SK-N-SH treated with all-trans-retinoic acid at 6 μM for 48 hours (cell line): ENCODE measurements at regions not wholly inside any gene's neighbourhood (a gene's known extent, or its start where the extent isn't known, plus 50 kb on each side); places are given as distances from the start of the nearest gene placed in this dataset.

ENCODE experiments used
- ATAC-seq: fragments of 200-7000 bp; cut with Tn5 transposase; 3 replicates; pipeline ENCODE4 v1.9.1; 2020; ENCODE audit warnings: mild to moderate bottlenecking, moderate library complexity
- ARNTL ChIP-seq: fragments of 450-650 bp; formaldehyde crosslinking; IDR thresholded peaks from 2 replicates; pipeline ENCODE4 v1.5.0; 2020; ENCODE audit warnings: low read depth, mild to moderate bottlenecking, moderate library complexity, borderline replicate concordance
- BACH2 ChIP-seq: fragments of 250-450 bp; sonication (Bioruptor Pico); IDR thresholded peaks from 2 replicates; pipeline ENCODE4 v1.9.0; 2021; ENCODE audit warnings: mild to moderate bottlenecking, borderline replicate concordance
- CSDC2 ChIP-seq: fragments of 250-450 bp; sonication (Bioruptor Pico); IDR thresholded peaks from 2 replicates; pipeline ENCODE4 v1.5.0; 2020; ENCODE audit warnings: mild to moderate bottlenecking, moderate library complexity
- ESRRG ChIP-seq: fragments of 250-450 bp; sonication (Bioruptor Pico); IDR thresholded peaks from 2 replicates; pipeline ENCODE4 v1.6.1; 2021; ENCODE audit warnings: mild to moderate bottlenecking
- GLIS3 ChIP-seq: fragments of 250-450 bp; sonication (Bioruptor Pico); IDR thresholded peaks from 2 replicates; pipeline ENCODE4 v1.5.0; 2020; ENCODE audit warnings: mild to moderate bottlenecking, moderate library complexity
- ISL1 ChIP-seq: fragments of 250-450 bp; sonication (Bioruptor Pico); IDR thresholded peaks from 2 replicates; pipeline ENCODE4 v2.1.2; 2022; ENCODE audit warnings: mild to moderate bottlenecking, moderate library complexity
- OSR1 ChIP-seq: fragments of 250-450 bp; sonication (Bioruptor Pico); IDR thresholded peaks from 2 replicates; pipeline ENCODE4 v1.8.0; 2022; ENCODE audit warnings: moderate library complexity, mild to moderate bottlenecking, inconsistent platforms
- POU6F1 ChIP-seq: fragments of 250-450 bp; sonication (Bioruptor Pico); IDR thresholded peaks from 2 replicates; pipeline ENCODE4 v1.8.0; 2021; ENCODE audit warnings: low read depth, mild to moderate bottlenecking, moderate library complexity, borderline replicate concordance
- PPARA ChIP-seq: fragments of 250-450 bp; sonication (Bioruptor Pico); IDR thresholded peaks from 2 replicates; pipeline ENCODE4 v1.5.0; 2020; ENCODE audit warnings: mild to moderate bottlenecking, borderline replicate concordance
- RARB ChIP-seq: fragments of 250-450 bp; sonication (Bioruptor Pico); IDR thresholded peaks from 2 replicates; pipeline ENCODE4 v1.8.0; 2021; ENCODE audit warnings: mild to moderate bottlenecking, moderate library complexity
- SNAI2 ChIP-seq: fragments of 250-450 bp; sonication (Bioruptor Pico); IDR thresholded peaks from 2 replicates; pipeline ENCODE4 v1.5.0; 2020; ENCODE audit warnings: mild to moderate bottlenecking, moderate library complexity
- TCF4 ChIP-seq: fragments of 250-450 bp; sonication (Bioruptor Pico); IDR thresholded peaks from 2 replicates; pipeline ENCODE4 v1.8.0; 2021; ENCODE audit warnings: mild to moderate bottlenecking, moderate library complexity, borderline replicate concordance
- TOX ChIP-seq: fragments of 250-450 bp; sonication (Bioruptor Pico); IDR thresholded peaks from 2 replicates; pipeline ENCODE4 v1.8.0; 2021; ENCODE audit warnings: mild to moderate bottlenecking, moderate library complexity, borderline replicate concordance
- ZC3H10 ChIP-seq: fragments of 250-450 bp; sonication (Bioruptor Pico); IDR thresholded peaks from 2 replicates; pipeline ENCODE4 v1.5.1; 2021; ENCODE audit warnings: mild to moderate bottlenecking, moderate library complexity
- ZFP3 ChIP-seq: fragments of 250-450 bp; sonication (Bioruptor Pico); IDR thresholded peaks from 2 replicates; pipeline ENCODE4 v1.5.0; 2020; ENCODE audit warnings: mild to moderate bottlenecking, moderate library complexity
- ZFP30 ChIP-seq: fragments of 450-650 bp; formaldehyde crosslinking; IDR thresholded peaks from 2 replicates; pipeline ENCODE4 v1.5.0; 2022; ENCODE audit warnings: mild to moderate bottlenecking, moderate library complexity
- ZNF565 ChIP-seq: fragments of 450-650 bp; formaldehyde crosslinking; conservative IDR thresholded peaks from 2 replicates; pipeline ENCODE4 v1.5.0; 2020; ENCODE audit warnings: low read depth, mild to moderate bottlenecking, moderate library complexity
- ZNF70 ChIP-seq: fragments of 450-650 bp; formaldehyde crosslinking; IDR thresholded peaks from 2 replicates; pipeline ENCODE4 v1.5.0; 2020; ENCODE audit warnings: mild to moderate bottlenecking, moderate library complexity
- ZNF8 ChIP-seq: fragments of 450-650 bp; formaldehyde crosslinking; IDR thresholded peaks from 2 replicates; pipeline ENCODE4 v1.5.0; 2020; ENCODE audit warnings: mild to moderate bottlenecking, moderate library complexity
- TF ChIP-seq, protein P1 (sequence below): fragments of 250-450 bp; sonication (Bioruptor Pico); IDR thresholded peaks from 2 replicates; pipeline ENCODE4 v1.5.0; 2020; ENCODE audit warnings: mild to moderate bottlenecking, moderate library complexity
- TF ChIP-seq, protein P2 (sequence below): fragments of 250-450 bp; sonication (Bioruptor Pico); IDR thresholded peaks from 2 replicates; pipeline ENCODE4 v1.5.1; 2021; ENCODE audit warnings: mild to moderate bottlenecking, moderate library complexity
- TF ChIP-seq, protein P3 (sequence below): fragments of 250-450 bp; sonication (Bioruptor Pico); IDR thresholded peaks from 2 replicates; pipeline ENCODE4 v1.5.1; 2020; ENCODE audit warnings: low read depth, mild to moderate bottlenecking, moderate library complexity
- TF ChIP-seq, protein P4 (sequence below): fragments of 250-450 bp; sonication (Bioruptor Pico); IDR thresholded peaks from 2 replicates; pipeline ENCODE4 v1.8.0; 2020; ENCODE audit warnings: mild to moderate bottlenecking, moderate library complexity, borderline replicate concordance

DNA sequence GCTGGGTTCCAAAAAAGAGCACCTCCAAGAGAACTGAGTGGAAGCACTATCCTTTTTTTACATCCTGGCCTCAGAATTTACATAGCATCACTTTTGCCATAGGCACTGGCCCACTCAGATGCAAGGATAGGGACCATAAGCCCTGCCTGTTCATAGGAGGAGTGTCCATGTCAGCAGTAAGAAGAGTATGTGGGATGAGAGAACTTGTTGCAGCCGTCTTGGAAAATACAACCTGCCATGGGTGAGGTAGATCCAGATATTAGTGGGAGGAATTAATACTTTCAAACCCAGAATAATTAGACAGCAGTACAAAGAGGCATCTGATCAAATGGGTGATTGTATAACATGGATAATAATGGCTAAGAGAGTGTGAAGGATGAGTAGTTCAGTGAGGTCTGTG lies 110.7 kb upstream of the CELF4 start:
- no peak for ATAC-seq
- TF ChIP-seq GLIS3 (CRISPR knock-in tag) = no peak
- TF ChIP-seq ZNF8 = no peak
- no peak for TF ChIP-seq TCF4 (CRISPR knock-in tag)
- TF ChIP-seq ISL1 = no peak
- TF ChIP-seq ESRRG = no peak
- TF ChIP-seq OSR1 (CRISPR knock-in tag) = no peak
- TF ChIP-seq TOX (CRISPR knock-in tag) = no peak
- TF ChIP-seq, protein P1, sequence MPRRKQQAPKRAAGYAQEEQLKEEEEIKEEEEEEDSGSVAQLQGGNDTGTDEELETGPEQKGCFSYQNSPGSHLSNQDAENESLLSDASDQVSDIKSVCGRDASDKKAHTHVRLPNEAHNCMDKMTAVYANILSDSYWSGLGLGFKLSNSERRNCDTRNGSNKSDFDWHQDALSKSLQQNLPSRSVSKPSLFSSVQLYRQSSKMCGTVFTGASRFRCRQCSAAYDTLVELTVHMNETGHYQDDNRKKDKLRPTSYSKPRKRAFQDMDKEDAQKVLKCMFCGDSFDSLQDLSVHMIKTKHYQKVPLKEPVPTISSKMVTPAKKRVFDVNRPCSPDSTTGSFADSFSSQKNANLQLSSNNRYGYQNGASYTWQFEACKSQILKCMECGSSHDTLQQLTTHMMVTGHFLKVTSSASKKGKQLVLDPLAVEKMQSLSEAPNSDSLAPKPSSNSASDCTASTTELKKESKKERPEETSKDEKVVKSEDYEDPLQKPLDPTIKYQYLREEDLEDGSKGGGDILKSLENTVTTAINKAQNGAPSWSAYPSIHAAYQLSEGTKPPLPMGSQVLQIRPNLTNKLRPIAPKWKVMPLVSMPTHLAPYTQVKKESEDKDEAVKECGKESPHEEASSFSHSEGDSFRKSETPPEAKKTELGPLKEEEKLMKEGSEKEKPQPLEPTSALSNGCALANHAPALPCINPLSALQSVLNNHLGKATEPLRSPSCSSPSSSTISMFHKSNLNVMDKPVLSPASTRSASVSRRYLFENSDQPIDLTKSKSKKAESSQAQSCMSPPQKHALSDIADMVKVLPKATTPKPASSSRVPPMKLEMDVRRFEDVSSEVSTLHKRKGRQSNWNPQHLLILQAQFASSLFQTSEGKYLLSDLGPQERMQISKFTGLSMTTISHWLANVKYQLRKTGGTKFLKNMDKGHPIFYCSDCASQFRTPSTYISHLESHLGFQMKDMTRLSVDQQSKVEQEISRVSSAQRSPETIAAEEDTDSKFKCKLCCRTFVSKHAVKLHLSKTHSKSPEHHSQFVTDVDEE (CRISPR knock-in tag) = no peak
- no peak for TF ChIP-seq CSDC2 (CRISPR knock-in tag)
- TF ChIP-seq, protein P2, sequence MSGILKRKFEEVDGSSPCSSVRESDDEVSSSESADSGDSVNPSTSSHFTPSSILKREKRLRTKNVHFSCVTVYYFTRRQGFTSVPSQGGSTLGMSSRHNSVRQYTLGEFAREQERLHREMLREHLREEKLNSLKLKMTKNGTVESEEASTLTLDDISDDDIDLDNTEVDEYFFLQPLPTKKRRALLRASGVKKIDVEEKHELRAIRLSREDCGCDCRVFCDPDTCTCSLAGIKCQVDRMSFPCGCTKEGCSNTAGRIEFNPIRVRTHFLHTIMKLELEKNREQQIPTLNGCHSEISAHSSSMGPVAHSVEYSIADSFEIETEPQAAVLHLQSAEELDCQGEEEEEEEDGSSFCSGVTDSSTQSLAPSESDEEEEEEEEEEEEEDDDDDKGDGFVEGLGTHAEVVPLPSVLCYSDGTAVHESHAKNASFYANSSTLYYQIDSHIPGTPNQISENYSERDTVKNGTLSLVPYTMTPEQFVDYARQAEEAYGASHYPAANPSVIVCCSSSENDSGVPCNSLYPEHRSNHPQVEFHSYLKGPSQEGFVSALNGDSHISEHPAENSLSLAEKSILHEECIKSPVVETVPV (CRISPR knock-in tag) = no peak
- TF ChIP-seq BACH2 = no peak
- TF ChIP-seq ZFP30 = no peak
- no peak for TF ChIP-seq RARB (CRISPR knock-in tag)
- no peak for TF ChIP-seq ZFP3 (CRISPR knock-in tag)
- TF ChIP-seq, protein P3, sequence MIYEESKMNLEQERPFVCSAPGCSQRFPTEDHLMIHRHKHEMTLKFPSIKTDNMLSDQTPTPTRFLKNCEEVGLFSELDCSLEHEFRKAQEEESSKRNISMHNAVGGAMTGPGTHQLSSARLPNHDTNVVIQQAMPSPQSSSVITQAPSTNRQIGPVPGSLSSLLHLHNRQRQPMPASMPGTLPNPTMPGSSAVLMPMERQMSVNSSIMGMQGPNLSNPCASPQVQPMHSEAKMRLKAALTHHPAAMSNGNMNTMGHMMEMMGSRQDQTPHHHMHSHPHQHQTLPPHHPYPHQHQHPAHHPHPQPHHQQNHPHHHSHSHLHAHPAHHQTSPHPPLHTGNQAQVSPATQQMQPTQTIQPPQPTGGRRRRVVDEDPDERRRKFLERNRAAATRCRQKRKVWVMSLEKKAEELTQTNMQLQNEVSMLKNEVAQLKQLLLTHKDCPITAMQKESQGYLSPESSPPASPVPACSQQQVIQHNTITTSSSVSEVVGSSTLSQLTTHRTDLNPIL = no peak
- no peak for TF ChIP-seq ZNF565
- no peak for TF ChIP-seq PPARA (CRISPR knock-in tag)
- no peak for TF ChIP-seq ZNF70
- no peak for TF ChIP-seq SNAI2 (CRISPR knock-in tag)

GRCh38 chr18:37675699-37676098 lies 110.1 kb upstream of the CELF4 start:
- no peak for ATAC-seq
- TF ChIP-seq RARB (CRISPR knock-in tag) = no peak
- TF ChIP-seq ZNF70 = no peak
- TF ChIP-seq, protein P4, sequence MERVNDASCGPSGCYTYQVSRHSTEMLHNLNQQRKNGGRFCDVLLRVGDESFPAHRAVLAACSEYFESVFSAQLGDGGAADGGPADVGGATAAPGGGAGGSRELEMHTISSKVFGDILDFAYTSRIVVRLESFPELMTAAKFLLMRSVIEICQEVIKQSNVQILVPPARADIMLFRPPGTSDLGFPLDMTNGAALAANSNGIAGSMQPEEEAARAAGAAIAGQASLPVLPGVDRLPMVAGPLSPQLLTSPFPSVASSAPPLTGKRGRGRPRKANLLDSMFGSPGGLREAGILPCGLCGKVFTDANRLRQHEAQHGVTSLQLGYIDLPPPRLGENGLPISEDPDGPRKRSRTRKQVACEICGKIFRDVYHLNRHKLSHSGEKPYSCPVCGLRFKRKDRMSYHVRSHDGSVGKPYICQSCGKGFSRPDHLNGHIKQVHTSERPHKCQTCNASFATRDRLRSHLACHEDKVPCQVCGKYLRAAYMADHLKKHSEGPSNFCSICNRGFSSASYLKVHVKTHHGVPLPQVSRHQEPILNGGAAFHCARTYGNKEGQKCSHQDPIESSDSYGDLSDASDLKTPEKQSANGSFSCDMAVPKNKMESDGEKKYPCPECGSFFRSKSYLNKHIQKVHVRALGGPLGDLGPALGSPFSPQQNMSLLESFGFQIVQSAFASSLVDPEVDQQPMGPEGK (CRISPR knock-in tag) = no peak
- TF ChIP-seq, protein P1 (CRISPR knock-in tag) = no peak
- TF ChIP-seq, protein P3 = no peak
- TF ChIP-seq ZNF8 = no peak
- TF ChIP-seq ZNF565 = no peak
- TF ChIP-seq PPARA (CRISPR knock-in tag) = no peak
- TF ChIP-seq ARNTL (CRISPR knock-in tag) = no peak
- no peak for TF ChIP-seq ZFP3 (CRISPR knock-in tag)
- no peak for TF ChIP-seq TCF4 (CRISPR knock-in tag)
- no peak for TF ChIP-seq OSR1 (CRISPR knock-in tag)
- no peak for TF ChIP-seq SNAI2 (CRISPR knock-in tag)
- TF ChIP-seq GLIS3 (CRISPR knock-in tag) = no peak
- no peak for TF ChIP-seq ZC3H10
- TF ChIP-seq ESRRG = no peak
- no peak for TF ChIP-seq POU6F1 (CRISPR knock-in tag)
- TF ChIP-seq TOX (CRISPR knock-in tag) = no peak
